ENCODE measurements at regions not wholly inside any gene's neighbourhood (a gene's known extent, or its start where the extent isn't known, plus 50 kb on each side); places are given as distances from the start of the nearest gene placed in this dataset.
A peak's percentile ranks its signal among the peaks of the same experiment; 100 is the strongest.

GRCh38 chr3:22063500-22063899, 312.5 kb upstream of the ZNF385D start:
- Mint-ChIP-seq H3K9me3 (ENCODE audit: unreplicated experiment) (no peaks in the 10 kb centered on the region), H3K4me1 (ENCODE audit: insufficient read depth, unreplicated experiment) (no peaks in the 10 kb centered on the region), H3K4me3 (ENCODE audit: unreplicated experiment) (no peak overlapping the region), H3K36me3 (ENCODE audit: insufficient read depth, unreplicated experiment) (no peaks in the 10 kb centered on the region), H3K27ac (ENCODE audit: low read depth, unreplicated experiment) (no peak overlapping the region), H3K27me3 (ENCODE audit: insufficient read depth, unreplicated experiment) (no peaks in the 10 kb centered on the region)
- ChIA-PET POLR2A (no interaction called here), CTCF (interaction anchor here (0.7 kb wide), 2 partner anchors 9 to 1642 kb away, joined by 3 to 4 read pairs; no protein-coding TSS in a partner anchor)
- no peak for TF ChIP-seq CTCF (IDR thresholded peaks at IDR 0.05; ENCODE audit: unreplicated experiment)
- no TSS peak for BruUV-seq (replicated peaks)
- DNase-seq (ENCODE audit: unreplicated experiment): no peak
- intact Hi-C loops (cut with micrococcal nuclease): no loop called here

- intact Hi-C loops (cut with micrococcal nuclease): no loop called here
- no peak overlapping the region for H3K27ac Mint-ChIP-seq (ENCODE audit: low read depth, unreplicated experiment)
- no peaks in the 10 kb centered on the region for H3K9me3 Mint-ChIP-seq (ENCODE audit: unreplicated experiment)
- DNase-seq (ENCODE audit: unreplicated experiment): no peak
- H3K4me1 Mint-ChIP-seq (ENCODE audit: insufficient read depth, unreplicated experiment): no peaks in the 10 kb centered on the region
- BruUV-seq (replicated peaks): no TSS peak
- no peak for TF ChIP-seq CTCF (IDR thresholded peaks at IDR 0.05; ENCODE audit: unreplicated experiment)
- POLR2A ChIA-PET: no interaction called here
- CTCF ChIA-PET: interaction anchor here (0.7 kb wide), 1 partner anchor 12 kb away, joined by 3 read pairs; no protein-coding TSS in a partner anchor
- H3K27me3 Mint-ChIP-seq (ENCODE audit: insufficient read depth, unreplicated experiment): no peaks in the 10 kb centered on the region
- H3K4me3 Mint-ChIP-seq (ENCODE audit: unreplicated experiment): no peak overlapping the region
- no peaks in the 10 kb centered on the region for H3K36me3 Mint-ChIP-seq (ENCODE audit: insufficient read depth, unreplicated experiment)
Observed at GRCh38 chr3:22068619-22069018, 317.6 kb upstream of the ZNF385D start.

- ChIA-PET POLR2A (no interaction called here), CTCF (interaction anchor here (0.5 to 3.5 kb wide), 11 partner anchors 24 to 1835 kb away, joined by 3 to 33 read pairs (median 4); no protein-coding TSS in a partner anchor)
- Mint-ChIP-seq H3K27ac (ENCODE audit: low read depth, unreplicated experiment) (no peak overlapping the region), H3K4me3 (ENCODE audit: unreplicated experiment) (no peak overlapping the region), H3K4me1 (ENCODE audit: insufficient read depth, unreplicated experiment) (no peaks in the 10 kb centered on the region), H3K27me3 (ENCODE audit: insufficient read depth, unreplicated experiment) (no peaks in the 10 kb centered on the region), H3K36me3 (ENCODE audit: insufficient read depth, unreplicated experiment) (no peaks in the 10 kb centered on the region), H3K9me3 (ENCODE audit: unreplicated experiment) (peaks cover 4% of the 10 kb centered on the region)
- no TSS peak for BruUV-seq (replicated peaks)
- intact Hi-C loops (cut with micrococcal nuclease): no loop called here
- no peak for TF ChIP-seq CTCF (IDR thresholded peaks at IDR 0.05; ENCODE audit: unreplicated experiment)
- no peak for DNase-seq (ENCODE audit: unreplicated experiment)
Observed at GRCh38 chr3:22088204-22088603, 337.2 kb upstream of the ZNF385D start.

- Mint-ChIP-seq H3K27ac (ENCODE audit: low read depth, unreplicated experiment) (no peak overlapping the region), H3K9me3 (ENCODE audit: unreplicated experiment) (no peaks in the 10 kb centered on the region), H3K4me3 (ENCODE audit: unreplicated experiment) (no peak overlapping the region), H3K4me1 (ENCODE audit: insufficient read depth, unreplicated experiment) (no peaks in the 10 kb centered on the region), H3K27me3 (ENCODE audit: insufficient read depth, unreplicated experiment) (no peaks in the 10 kb centered on the region), H3K36me3 (ENCODE audit: insufficient read depth, unreplicated experiment) (no peaks in the 10 kb centered on the region)
- no TSS peak for BruUV-seq (replicated peaks)
- intact Hi-C loops (cut with micrococcal nuclease): loop anchor here (1.0 kb wide), 1 partner anchor 28 kb away; no protein-coding TSS in a partner anchor
- TF ChIP-seq CTCF (IDR thresholded peaks at IDR 0.05; ENCODE audit: unreplicated experiment): peak; percentile 60
- peak; percentile 63 for DNase-seq (ENCODE audit: unreplicated experiment)
- ChIA-PET POLR2A (interaction anchor here (0.5 kb wide), 1 partner anchor 187 kb away, joined by 3 read pairs; no protein-coding TSS in a partner anchor), CTCF (interaction anchor here (0.7 to 3.5 kb wide), 14 partner anchors 9 to 337 kb away, joined by 3 to 33 read pairs (median 5); no protein-coding TSS in a partner anchor)
Observed at GRCh38 chr3:22089284-22089683, 338.3 kb upstream of the ZNF385D start.

Data from MCF 10A (cell line).